Brain pericyte (primary cell): ENCODE measurements at regions not wholly inside any gene's neighbourhood (a gene's known extent, or its start where the extent isn't known, plus 50 kb on each side); places are given as distances from the start of the nearest gene placed in this dataset.
"Not testable (repeated sequence)": the region's sequence is repeated elsewhere in the genome, so short reads cannot be mapped to it uniquely, and the experiment has no call there.

Experiments used
- DNase-seq: peaks from one replicate; pipeline ENCODE4 v3.0.0-alpha.2; 2012; ENCODE audit warnings: low read depth, low spot score

DNA sequence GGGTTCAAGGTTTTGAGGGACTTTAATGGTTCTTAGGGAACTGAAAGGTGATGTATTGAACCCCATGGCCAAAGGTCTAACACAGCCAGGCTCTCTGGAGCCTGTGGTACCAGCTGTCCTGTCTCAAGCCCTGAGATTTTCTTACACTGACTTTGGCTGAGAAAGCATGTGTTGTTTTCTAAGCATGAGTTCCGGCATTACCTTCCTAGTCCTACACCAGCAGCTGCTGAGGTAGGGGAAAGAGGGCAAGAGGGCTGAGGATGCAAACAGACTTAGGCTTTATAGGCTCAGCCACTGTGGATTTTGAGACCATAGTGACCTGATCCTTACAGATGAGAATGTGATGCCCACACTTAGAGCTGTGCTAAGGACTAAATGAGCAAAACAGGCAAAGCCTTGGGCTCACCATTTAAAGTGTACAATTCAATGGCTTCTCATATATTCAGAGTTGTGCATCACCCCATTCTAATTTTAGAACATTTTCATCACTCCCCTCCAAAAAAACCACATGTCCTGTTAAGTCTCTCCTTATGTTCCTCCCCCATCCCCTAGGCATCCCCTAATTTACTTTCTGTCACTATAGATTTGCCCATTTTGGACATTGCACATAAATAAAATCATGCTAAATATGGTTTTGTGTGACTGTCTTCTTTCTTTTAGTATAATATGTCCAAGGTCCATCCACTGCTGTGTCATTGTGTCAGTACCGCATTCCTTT lies 99.7 kb upstream of the OTOS start:
- DNase-seq = no peak

DNA sequence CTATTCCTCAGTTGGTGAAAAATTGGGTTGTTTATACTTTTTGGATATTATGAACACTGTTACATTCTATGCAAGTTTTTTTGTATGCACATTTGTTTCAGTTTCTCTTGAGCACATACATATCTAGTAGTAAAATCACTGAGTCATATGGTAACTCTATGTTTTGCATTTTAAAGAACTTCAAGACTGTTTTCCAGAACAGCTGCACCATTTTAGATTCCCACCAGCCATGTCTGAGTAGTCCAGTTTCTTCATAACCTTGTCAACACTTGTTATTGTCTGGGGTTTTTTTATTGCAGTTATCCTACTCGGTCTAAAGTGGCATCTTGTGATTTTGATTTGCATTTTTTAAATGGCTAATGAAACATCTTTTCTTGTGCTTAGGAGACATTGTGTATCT lies 100.3 kb upstream of the OTOS start:
- no peak for DNase-seq

DNA sequence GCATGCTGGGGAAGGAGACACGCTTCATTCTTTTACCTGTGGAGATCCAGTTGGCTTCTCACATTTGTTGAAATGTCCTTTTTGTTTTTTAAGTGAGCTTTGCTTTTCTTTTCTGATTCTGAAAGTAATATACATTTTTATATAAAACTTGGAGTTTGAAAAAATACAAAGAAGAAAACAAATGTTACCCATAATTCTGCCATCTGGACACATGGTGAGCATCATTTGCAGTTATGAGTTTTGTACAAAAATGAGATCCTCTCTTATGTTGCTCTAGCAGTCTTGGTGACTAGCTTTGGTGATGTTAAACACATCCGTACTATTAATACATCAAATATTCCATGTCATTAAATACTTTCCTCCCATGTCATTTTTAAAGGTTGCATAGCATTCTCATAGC lies 101.1 kb upstream of the OTOS start:
- no peak for DNase-seq

DNA sequence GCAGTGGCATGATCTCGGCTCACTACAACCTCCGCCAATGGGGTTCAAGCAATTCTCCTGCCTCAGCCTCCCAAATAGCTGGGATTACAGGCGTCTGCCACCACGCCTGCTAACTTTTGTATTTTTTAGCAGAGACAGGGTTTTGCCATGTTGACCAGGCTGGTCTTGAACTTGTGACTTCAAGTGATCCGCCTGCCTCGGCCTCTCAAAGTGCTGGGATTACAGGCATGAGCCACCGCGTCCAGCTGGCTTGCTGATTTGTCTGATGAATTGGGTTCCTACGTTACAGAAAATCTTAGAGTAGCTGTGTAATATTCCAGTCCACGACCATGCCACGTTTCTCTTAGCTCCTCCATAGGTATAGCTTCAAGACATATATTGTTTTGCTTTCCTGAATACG lies 102.6 kb upstream of the OTOS start:
- not testable (repeated sequence) for DNase-seq

DNA sequence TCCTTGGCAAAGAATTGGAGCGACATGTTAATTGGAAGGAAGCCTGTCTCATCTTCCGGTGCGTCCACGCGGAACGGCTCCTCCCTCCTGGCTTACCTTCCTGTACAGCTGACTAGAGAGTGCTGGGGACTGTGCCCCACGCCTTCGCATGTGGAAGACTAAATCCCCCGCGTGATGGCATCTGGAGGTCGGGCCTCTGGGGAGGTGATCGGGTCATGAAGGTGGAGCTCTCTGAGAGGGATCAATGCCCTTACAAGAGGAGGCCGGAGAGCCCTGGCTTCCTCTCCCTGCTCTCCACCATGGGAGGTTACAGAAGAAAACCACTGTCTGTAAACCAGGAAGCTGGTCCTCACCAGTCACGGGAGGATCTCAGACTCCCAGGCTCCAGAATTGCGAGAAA lies 104.1 kb upstream of the OTOS start:
- DNase-seq = no peak

DNA sequence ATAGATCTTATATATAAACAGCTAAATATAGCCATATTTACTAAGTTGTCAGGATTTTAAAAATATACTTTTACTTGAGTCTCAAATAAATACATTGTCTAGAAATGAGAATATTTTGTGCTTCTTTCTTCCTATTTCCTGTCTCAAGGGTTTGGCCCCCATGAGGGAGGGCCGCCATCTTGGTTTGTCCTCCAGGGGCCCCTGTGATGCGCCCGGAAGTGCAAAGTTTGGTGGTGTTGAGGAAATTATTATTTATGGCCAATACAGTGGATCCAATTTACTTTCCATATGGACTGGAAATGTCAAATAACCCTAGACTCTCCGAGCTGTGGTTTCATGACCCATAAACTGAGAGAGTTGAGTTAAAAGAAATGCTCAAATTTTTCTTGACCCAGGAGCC lies 104.7 kb upstream of the OTOS start:
- no peak for DNase-seq

DNA sequence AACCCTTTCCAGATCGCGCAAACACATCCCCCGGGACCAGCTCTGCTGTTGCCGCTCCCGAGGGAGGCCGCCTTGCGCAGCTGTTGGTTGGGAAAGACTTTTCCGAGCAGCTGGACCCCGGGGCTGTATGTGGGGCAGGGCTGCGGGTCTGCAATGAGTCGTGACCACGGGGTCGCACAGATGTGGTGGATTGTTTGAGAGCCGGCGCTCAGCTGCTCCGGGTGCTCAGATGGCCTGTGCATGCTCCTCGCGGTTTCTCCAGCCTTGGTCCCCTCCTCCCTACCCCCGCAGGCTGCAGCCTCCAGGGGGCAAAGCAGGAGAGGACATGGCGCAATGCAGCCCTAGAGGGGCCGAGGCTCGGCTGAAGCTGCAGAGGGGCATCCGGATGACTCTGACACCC lies 105.2 kb upstream of the OTOS start:
- peak; percentile 77 for DNase-seq

DNA sequence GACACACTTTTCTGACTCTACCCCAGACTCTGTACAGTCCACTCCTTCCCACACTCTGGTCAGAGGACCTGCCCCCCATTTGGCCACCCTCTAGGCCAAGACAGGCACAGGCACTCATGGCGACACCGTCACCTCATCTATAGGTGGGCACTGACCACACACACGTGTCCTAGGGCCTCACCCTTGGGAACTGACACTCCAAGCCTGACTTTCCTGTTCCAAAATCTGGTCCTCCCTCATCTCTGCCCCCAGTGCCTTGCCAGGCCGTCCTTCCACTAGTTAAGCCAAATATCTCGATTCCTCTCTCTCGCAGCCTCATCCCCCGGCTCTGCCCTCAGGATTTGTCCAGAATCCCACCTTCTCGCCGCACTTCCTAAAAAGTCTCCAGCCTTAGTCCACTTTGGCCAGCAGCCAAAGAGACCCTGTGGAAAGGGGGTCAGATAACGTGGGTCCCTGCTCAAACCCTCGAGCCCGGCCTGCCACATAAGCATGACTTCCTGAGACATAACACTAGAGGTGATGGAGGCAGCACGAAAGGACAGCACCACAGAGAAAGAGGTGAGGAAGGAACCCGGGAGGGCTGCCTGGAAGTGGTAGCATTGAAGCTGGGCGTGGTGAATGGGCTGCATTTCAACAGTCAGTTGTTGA lies 105.8 kb upstream of the OTOS start:
- no peak for DNase-seq

DNA sequence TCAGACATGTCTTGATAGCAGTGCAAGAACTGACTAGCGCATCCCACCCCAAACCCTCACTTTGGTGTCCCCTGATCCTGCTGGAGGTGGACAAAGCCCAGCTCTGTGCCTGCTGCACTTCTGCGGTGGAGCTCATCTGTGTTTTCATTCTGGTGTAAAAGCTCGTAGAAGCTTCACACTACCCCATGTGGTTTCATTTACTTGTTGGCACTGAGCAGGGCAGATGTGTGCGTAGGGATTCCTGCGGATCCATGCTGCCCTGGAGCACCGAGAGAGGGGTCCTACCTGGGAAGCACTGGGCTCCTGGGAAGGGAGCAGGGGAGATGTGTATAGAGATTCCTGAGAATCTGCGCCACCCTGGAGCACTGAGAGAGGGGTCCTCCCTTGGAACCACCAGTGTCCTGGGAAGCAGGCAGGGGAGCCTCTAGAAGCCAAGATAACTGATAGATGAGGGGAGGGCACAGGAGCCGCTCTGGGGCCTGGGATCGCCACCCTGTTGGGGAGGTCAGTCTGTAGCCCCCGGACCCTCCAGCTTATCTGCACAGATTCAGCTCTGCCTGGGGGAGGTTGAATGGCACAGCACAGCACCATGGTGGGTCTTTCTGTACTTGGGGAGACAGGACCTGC lies 106.9 kb upstream of the OTOS start:
- no peak for DNase-seq

DNA sequence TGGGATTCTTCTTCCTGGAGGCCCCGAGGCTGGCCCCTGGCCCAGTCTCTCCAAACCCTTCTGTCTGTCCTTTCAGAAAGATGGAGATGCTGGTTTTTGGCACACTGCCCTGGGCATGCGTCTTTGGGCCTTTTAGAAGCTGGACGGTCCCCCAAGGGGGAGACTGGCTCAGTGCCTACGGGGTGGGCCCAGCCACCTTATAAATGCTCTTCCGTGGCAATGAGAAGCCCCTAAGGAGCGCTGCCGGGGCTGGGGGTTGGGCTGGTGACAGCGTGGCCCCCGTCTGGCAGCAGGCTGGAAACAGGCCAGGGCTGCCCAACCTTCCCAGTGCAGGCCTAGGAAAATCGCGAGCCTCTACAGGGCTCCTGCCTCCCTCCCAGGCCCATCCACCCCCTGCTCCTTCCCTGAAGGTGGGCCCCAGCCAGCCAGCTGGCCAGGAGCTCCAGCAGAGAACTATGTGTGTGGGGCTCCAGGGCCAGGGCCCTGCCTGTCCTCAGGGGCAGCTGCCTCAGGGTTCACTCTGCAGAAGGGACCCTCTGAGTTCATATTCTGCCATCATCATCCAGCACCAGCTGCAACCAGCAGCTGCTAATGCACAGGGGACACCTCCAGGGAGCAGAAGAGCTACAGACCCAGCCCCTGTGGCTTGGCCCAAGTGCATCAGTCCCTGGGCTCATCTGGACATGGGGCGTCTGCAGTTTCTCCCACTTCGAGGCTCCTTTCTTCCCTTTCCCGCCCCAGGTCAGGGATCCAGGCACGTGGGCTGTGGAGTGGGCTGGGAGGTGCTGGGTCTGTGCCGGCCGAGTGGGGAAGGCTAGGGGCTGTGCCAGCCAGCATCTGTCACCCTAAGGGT lies 107.6 kb upstream of the OTOS start:
- DNase-seq = no peak

DNA sequence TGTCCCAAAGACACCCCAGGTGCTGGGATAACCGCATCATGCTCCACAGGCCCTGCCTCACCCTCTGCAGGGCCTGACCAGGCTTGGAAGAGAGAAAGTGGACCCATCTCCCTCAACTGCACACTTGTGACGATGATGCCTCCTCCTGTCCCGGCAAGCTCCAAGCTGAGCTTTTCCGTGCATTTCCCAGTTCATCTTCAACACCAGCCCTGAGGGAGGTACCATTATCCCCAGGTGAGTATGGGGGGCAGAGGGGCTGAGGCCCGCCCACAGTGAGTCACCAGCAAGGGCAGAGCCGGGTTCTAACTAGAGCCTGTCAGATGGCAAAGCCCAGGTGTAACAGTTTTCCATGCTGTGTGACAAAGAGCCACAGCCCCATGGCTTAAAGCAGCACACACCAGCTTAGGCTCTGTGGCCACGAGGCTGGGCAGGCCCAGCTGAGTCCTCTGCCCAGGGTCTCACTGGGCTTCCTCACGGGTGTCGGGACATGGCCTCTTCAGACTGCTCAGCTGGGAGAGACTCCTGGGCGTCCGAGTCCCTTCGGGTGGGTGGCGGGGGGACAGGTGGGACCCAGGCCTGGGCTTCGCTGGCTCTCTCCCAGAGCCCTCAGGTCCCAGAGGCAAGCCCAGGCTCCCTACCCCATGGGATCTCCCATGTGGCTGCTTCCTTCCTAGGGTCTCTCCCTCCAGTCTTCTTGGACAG lies 108.4 kb upstream of the OTOS start:
- no peak for DNase-seq

DNA sequence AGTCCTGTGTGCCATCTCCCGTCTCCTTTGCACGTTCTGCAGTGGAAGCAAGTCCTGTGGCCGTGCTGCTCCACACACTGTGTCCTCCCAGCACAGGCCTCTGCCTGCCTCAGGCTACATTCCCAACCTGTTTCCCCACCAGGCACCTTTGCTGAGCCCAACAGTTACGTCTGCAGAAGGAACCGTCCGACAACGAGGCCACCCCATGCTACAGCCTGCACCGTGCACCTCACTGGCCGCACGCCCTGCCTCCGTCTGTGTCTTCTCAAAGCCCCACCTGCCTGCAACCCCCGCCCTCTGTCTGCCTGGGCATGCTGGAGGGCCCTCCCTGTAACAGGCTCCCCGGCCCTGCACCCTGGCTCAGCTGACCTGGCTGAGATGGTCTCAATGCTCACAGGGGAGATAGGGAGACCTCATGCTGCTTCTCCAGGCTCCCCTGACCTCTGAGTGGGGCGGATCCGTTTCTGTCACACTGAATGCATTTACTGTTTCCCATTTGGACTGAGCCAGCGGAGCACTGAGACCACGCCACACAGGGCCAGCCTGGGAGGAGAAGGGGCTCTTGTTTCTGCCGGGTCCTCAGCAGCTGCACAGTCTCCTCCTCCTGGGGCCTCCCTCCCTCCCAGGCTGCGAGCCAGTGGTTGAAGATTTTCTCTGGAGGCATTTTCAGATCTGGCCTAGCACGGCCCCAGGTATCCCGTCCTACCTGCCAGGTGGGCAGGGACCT lies 109.1 kb upstream of the OTOS start:
- no peak for DNase-seq

DNA sequence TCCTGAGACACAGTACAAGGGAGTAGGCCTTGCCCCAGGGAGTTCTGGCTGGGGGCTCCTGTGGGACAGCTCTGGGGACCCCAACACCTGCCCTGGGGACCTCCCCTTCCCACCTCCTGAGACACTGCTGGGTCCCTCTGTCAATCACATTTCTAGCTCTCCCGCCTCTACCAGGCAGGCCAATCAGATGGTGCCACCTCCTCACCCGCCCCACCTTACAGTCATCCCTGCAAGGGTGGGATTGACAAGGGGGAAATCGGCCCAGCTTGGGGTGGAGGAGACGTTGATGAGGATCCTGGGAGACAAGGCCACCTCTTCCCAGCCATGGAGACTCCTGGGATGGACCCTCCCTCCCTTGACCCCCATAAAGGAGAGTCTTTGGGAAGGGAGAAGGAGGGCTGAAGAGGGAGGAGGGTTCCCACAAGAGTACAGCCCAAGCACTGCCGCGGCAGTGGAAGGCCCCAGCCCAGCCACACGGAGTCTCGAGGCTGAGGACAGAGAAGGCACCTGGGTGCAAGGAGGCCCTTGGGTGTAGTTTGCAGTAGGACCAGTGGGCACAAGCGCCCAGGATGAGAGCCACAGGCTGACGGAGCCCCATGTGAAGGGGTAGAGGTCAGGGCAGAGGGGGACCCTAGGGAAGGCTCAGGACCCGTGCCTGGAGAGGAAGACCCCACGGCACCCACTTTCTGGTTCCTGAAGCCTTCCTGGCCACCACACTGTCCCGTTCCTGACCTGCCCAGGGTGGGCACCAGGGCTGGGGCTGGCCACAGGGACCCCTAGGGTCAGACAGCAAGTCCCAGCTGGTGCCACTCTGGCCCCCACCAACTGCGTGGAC lies 109.9 kb upstream of the OTOS start:
- DNase-seq = no peak

DNA sequence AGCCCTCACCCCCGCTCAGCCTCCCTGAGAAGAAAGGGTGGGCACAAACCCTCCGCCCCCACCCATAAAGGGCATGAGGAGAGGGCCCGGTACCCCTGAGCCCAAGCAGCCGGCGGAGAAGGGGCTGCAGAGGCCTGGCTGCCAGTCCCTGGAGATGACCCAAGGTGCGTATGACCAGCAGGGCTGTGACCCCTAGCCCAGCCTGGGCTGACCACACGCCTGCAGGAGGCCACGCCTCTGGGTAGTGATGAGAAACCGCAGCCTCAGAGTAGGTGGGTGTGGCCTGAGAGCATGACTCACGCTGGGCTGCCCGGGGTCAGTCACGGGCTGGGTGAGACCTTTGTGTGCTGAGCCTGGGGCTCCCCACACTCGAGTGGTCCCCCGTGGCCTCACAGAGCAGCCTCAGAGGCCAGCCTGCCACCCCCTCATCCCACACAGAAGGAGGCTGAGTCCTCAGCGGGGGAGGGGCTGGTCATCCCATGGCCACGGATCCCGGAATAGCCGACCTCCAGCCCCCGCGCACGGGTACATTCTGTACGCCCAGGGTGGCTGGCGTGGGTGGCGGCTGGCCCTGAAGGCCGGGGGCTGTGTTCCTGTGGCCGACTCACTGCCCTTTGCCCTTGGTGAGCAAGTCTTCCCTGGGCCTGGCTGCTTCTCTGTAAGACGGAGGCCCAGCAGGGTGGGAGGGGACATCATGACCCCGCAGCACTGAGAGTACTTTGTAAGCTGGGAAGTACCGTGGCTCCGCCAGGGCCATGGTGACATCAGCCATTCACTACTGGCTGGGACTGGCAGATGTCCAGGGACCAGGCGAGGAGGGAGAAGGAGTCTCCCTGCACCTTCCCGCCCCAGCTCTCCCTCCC lies 110.8 kb upstream of the OTOS start:
- peak; percentile 85 for DNase-seq

DNA sequence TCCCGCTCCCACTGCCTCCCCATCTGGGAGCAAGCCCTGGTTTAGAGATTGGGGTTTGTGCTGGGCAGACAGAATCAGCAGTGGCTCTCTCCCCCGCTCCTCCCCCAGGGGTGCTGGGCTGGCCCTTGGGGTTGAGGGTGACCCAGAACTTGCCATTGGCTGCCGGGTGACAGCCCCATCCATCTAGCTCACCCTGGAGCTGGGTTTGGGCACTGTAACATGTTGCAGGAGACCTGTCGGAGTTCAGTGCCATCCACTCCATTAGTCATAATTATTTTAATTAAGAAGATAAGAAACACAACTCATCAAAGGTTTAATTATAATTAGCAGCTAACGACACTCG lies 111.4 kb upstream of the OTOS start:
- no peak for DNase-seq

DNA sequence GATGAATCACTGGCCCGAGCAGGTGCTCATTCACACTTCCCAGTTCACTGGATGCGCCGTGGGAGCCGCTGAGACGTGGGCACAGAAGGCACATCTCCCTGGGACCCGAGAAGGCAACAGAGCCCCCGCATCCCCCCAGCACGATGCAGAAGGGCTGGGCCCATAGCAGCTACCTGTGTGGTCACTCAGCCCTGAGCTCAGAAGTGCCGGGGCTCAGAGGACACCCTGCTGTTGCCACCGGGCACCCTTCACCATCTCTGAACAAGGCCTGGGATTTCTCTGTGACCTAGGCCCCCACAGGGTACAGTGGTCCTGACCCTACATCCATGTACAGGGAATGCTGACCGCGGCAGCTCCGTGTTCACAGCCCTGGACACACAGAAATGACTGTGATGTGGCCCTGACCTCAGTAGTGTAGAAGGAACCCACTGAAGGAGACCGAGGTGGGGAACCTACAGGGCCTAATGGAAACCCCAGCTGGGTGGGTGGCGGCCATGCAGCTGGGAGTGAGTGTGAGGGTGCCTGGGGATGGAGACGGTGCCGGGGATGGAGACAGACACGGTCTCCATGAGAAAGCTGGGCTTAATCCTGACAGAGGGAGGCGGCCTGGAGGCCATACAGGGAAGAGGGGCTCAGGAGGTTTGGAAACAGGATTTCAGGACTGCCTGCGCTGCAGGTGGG lies 111.9 kb upstream of the OTOS start:
- DNase-seq = no peak

DNA sequence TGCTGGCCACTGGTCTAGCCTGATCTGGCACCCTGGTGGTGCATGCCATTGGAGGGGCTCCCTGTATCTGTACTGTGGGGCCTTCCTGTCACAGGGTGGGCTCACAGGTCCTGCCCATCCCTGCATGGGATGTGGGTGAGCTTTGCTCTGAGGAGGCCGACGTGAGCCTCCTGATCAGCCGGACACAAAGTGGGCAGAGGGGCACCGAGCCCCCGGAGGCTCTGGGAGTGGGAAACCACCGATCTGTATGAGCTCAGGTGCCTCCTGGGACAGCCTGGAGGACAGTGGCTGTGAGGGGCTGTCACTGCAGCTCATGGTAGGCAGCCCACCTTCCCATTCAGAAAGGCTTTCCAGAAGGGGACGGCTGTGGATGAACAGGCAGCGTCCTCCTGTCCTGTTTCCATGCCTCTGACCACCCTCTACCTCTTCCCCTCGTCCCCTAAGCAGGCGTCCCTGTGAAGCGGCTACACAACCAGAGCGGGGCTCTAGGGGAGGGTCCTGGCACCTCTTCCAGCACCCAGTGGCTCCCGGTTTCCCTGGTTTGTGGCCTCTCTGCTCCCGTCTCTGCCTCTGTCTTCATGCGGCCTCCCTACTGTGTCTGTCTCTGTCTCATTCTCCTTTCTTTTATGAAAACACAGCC lies 112.5 kb upstream of the OTOS start:
- DNase-seq = no peak

DNA sequence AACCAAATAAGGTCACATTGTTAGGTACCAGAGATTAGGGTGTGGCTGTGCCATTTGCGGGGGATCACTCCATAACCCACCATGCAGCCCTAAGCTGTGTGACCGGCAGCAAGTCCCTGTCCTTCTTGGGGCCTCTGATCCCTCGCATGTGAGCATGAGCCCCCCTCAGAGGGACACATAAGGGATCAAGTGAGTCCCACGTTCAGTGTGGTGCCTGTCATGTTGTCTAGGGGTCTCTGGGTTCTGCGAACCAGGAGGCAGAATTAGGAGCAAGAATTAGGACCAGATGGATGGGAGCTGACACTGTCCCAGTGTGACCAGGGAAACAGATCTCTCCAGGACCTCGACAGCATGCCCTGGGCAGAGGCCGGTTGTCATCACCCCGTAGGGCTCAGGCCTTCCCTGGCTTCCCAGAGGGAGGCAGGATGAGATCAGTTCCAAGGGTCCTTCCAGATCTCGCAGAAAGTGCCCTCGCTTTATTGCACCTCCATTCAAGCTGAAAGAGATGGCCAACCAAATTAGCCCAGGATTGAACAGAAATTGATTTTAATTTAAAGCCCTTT lies 113.2 kb upstream of the OTOS start:
- no peak for DNase-seq
